ENCODE measurements at regions not wholly inside any gene's neighbourhood (a gene's known extent, or its start where the extent isn't known, plus 50 kb on each side); places are given as distances from the start of the nearest gene placed in this dataset.

GRCh38 chr5:61916621-61917620 lies 389.1 kb upstream of the KIF2A start:
- TF ChIP-seq CTCF (IDR thresholded peaks at IDR 0.05) = no peak
- Histone ChIP-seq H3K27me3 (no peaks in the 10 kb centered on the region), H3K4me3 (ENCODE audit: low read depth in 1 of 2, low read length in 1 of 2) (no peak overlapping the region), H3K9me3 (no peaks in the 10 kb centered on the region), H3K36me3 (no peaks in the 10 kb centered on the region), H3K27ac (no peak overlapping the region), H3K4me1 (ENCODE audit: control insufficient read depth in 1 of 2, insufficient read depth in 1 of 2, low read depth in 1 of 2, low read length in 1 of 2) (no peaks in the 10 kb centered on the region)

- H3K4me1 ChIP-seq (ENCODE audit: control insufficient read depth in 1 of 2, insufficient read depth in 1 of 2, low read depth in 1 of 2, low read length in 1 of 2) = no peaks in the 10 kb centered on the region
- no peaks in the 10 kb centered on the region for H3K27me3 ChIP-seq
- no peaks in the 10 kb centered on the region for H3K9me3 ChIP-seq
- no peak for TF ChIP-seq CTCF (IDR thresholded peaks at IDR 0.05)
- no peak overlapping the region for H3K27ac ChIP-seq
- no peak overlapping the region for H3K4me3 ChIP-seq (ENCODE audit: low read depth in 1 of 2, low read length in 1 of 2)
- H3K36me3 ChIP-seq = no peaks in the 10 kb centered on the region
Observed at GRCh38 chr5:61918611-61919010, 387.4 kb upstream of the KIF2A start.

- no peaks in the 10 kb centered on the region for H3K4me1 ChIP-seq (ENCODE audit: control insufficient read depth in 1 of 2, insufficient read depth in 1 of 2, low read depth in 1 of 2, low read length in 1 of 2)
- H3K27me3 ChIP-seq = no peaks in the 10 kb centered on the region
Observed at GRCh38 chr5:61919920-61920319, 386.1 kb upstream of the KIF2A start.

GRCh38 chr5:61924251-61924650 lies 381.8 kb upstream of the KIF2A start:
- no peaks in the 10 kb centered on the region for H3K36me3 ChIP-seq
- no peaks in the 10 kb centered on the region for H3K9me3 ChIP-seq
- no peaks in the 10 kb centered on the region for H3K27me3 ChIP-seq
- TF ChIP-seq CTCF (IDR thresholded peaks at IDR 0.05) = no peak
- H3K27ac ChIP-seq = no peak overlapping the region
- no peaks in the 10 kb centered on the region for H3K4me1 ChIP-seq (ENCODE audit: control insufficient read depth in 1 of 2, insufficient read depth in 1 of 2, low read depth in 1 of 2, low read length in 1 of 2)
- H3K4me3 ChIP-seq (ENCODE audit: low read depth in 1 of 2, low read length in 1 of 2) = no peak overlapping the region

More at GRCh38 chr5:61919920-61920319, 386.1 kb upstream of the KIF2A start:
- no peak for TF ChIP-seq CTCF (IDR thresholded peaks at IDR 0.05)
- Histone ChIP-seq H3K36me3 (no peaks in the 10 kb centered on the region), H3K9me3 (no peaks in the 10 kb centered on the region), H3K27ac (no peak overlapping the region), H3K4me3 (ENCODE audit: low read depth in 1 of 2, low read length in 1 of 2) (no peak overlapping the region)

- Histone ChIP-seq H3K4me1 (ENCODE audit: control insufficient read depth in 1 of 2, insufficient read depth in 1 of 2, low read depth in 1 of 2, low read length in 1 of 2) (no peaks in the 10 kb centered on the region), H3K9me3 (no peaks in the 10 kb centered on the region), H3K27me3 (no peaks in the 10 kb centered on the region), H3K27ac (no peak overlapping the region), H3K36me3 (no peaks in the 10 kb centered on the region), H3K4me3 (ENCODE audit: low read depth in 1 of 2, low read length in 1 of 2) (no peak overlapping the region)
- no peak for TF ChIP-seq CTCF (IDR thresholded peaks at IDR 0.05)
Observed at GRCh38 chr5:61926911-61927310, 379.1 kb upstream of the KIF2A start.

All from neutrophil (primary cell).